Ascending aorta (tissue), 2 donors: ENCODE measurements at regions not wholly inside any gene's neighbourhood (a gene's known extent, or its start where the extent isn't known, plus 50 kb on each side); places are given as distances from the start of the nearest gene placed in this dataset.

ENCODE experiments used
- DNase-seq, 2 donors: peaks; one replicate each; pipeline ENCODE4 v3.0.0-alpha.2; 2019; ENCODE audit warnings: low spot score in 2 of 2
- H3K27ac ChIP-seq, 2 donors: fragments of 200-600 bp; sonication (generic); one replicate each; pipeline ENCODE4 v1.5.1; 2016 to 2017; ENCODE audit warnings: mild to moderate bottlenecking in 1 of 2
- H3K27me3 ChIP-seq: fragments of 200-600 bp; sonication (generic); one replicate; pipeline ENCODE4 v1.5.1; 2017
- H3K36me3 ChIP-seq, 2 donors: fragments of 200-600 bp; sonication (generic); one replicate each; pipeline ENCODE4 v1.5.1; 2016
- H3K4me1 ChIP-seq, 2 donors: fragments of 200-600 bp; sonication (generic); one replicate each; pipeline ENCODE4 v1.5.1; 2016 to 2017; ENCODE audit warnings: mild to moderate bottlenecking in 1 of 2
- H3K4me3 ChIP-seq, 2 donors: fragments of 200-600 bp; sonication (generic); one replicate each; pipeline ENCODE4 v1.5.1; 2016 to 2017; ENCODE audit warnings: mild to moderate bottlenecking in 1 of 2
- H3K9me3 ChIP-seq, 2 donors: fragments of 200-600 bp; sonication (generic); one replicate each; pipeline ENCODE4 v1.5.1; 2016
- CTCF ChIP-seq, 3 experiments: fragments of 200-600 bp in 2 of 3; fragments of 450-650 bp in 1 of 3; sonication (generic) in 2 of 3; IDR thresholded peaks; one replicate each; pipeline ENCODE4 v1.5.1; 2016 to 2019; ENCODE audit warnings: antibody characterized with exemption in 3 of 3, mild to moderate bottlenecking in 1 of 3, moderate library complexity in 1 of 3
- intact Hi-C: fragments of 100-400 bp; cut with DNase I; formaldehyde crosslinking; loops from one replicate; pipeline ENCODE4 v1.15.1; 2023

- Histone ChIP-seq H3K36me3 (no peaks in the 10 kb centered on the region), H3K4me1 (no peaks in the 10 kb centered on the region), H3K9me3 (no peaks in the 10 kb centered on the region), H3K27me3 (no peaks in the 10 kb centered on the region), H3K4me3 (no peak overlapping the region), H3K27ac (no peak overlapping the region)
- intact Hi-C loops = no loop called here
- no peak for TF ChIP-seq CTCF (IDR thresholded peaks at IDR 0.05)
- DNase-seq = no peak
Observed at GRCh38 chr4:107546638-107547037, 173.4 kb downstream of the PAPSS1 start.

DNA sequence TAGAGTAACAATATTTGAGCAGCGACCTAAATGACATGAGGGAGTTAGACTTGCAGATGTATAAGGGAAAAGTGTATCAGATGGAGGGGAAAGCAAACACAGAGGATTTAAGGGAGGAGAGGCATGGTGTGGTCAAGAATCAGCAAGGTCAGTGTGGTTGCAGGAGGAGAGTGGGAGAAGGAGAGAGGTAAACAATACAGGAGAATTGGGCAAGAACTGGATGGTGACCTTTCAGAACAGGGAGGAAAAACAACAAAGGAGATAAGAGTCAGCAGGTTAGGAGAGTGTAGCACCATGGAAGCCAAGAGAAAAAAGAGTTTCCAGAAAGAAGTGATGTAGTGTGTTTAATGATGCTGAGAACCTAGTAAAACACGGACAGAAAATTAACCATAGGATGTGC lies 178.5 kb downstream of the PAPSS1 start:
- Histone ChIP-seq H3K27ac (no peak overlapping the region), H3K4me3 (no peak overlapping the region), H3K9me3 (no peaks in the 10 kb centered on the region), H3K27me3 (no peaks in the 10 kb centered on the region), H3K4me1 (no peaks in the 10 kb centered on the region), H3K36me3 (no peaks in the 10 kb centered on the region)
- no peak for TF ChIP-seq CTCF (IDR thresholded peaks at IDR 0.05)
- DNase-seq = no peak
- intact Hi-C loops = no loop called here

DNA sequence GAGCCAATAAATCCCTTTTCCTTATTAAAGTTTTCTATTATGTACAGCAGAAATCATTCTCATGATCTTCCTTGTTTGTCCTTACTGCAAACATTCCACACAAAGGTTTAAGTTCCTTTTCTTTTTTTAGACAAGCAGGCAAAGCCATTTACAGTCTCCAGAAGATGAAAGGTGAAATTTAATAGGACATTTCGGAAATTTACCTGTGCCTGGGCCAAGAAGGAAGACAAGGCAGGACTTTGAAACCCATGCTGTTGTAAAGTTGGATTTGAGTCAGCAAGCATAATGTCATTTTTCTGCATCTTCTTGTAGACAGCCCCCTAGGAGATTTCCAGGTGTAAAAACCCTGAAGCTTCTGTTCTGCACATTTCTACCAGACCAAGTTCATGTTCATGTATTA lies 188.1 kb downstream of the PAPSS1 start:
- no peak for TF ChIP-seq CTCF (IDR thresholded peaks at IDR 0.05)
- Histone ChIP-seq H3K4me3 (no peak overlapping the region), H3K27me3 (no peaks in the 10 kb centered on the region), H3K27ac (no peak overlapping the region), H3K36me3 (no peaks in the 10 kb centered on the region), H3K4me1 (no peaks in the 10 kb centered on the region), H3K9me3 (no peaks in the 10 kb centered on the region)
- DNase-seq = no peak
- intact Hi-C loops = no loop called here

GRCh38 chr4:107520368-107520767 lies 199.7 kb downstream of the PAPSS1 start:
- no peaks in the 10 kb centered on the region for H3K4me1 ChIP-seq
- H3K4me3 ChIP-seq = no peak overlapping the region
- DNase-seq = no peak
- no peaks in the 10 kb centered on the region for H3K27me3 ChIP-seq
- TF ChIP-seq CTCF (IDR thresholded peaks at IDR 0.05) = no peak
- no peaks in the 10 kb centered on the region for H3K36me3 ChIP-seq
- intact Hi-C loops = no loop called here
- H3K9me3 ChIP-seq = peaks cover 0 to 3% of the 10 kb centered on the region in 2 donors
- no peak overlapping the region for H3K27ac ChIP-seq

- H3K4me1 ChIP-seq = no peaks in the 10 kb centered on the region
- no peaks in the 10 kb centered on the region for H3K27me3 ChIP-seq
- TF ChIP-seq CTCF (IDR thresholded peaks at IDR 0.05) = peak in 1 of 3 experiments; percentile 35
- H3K27ac ChIP-seq = no peak overlapping the region
- DNase-seq = no peak
- no peak overlapping the region for H3K4me3 ChIP-seq
- intact Hi-C loops = loop anchor here (10.0 kb wide), 1 partner anchor 484 kb away; the partner anchor contains the start of gene DKK2
- H3K9me3 ChIP-seq = peaks cover 0 to 3% of the 10 kb centered on the region in 2 donors
- H3K36me3 ChIP-seq = no peaks in the 10 kb centered on the region
Observed at GRCh38 chr4:107519053-107519452, 201.0 kb downstream of the PAPSS1 start.

- Histone ChIP-seq H3K4me3 (no peak overlapping the region), H3K27ac (no peak overlapping the region), H3K36me3 (no peaks in the 10 kb centered on the region), H3K4me1 (no peaks in the 10 kb centered on the region), H3K9me3 (peaks cover 0 to 3% of the 10 kb centered on the region in 2 donors), H3K27me3 (no peaks in the 10 kb centered on the region)
- DNase-seq = no peak
- TF ChIP-seq CTCF (IDR thresholded peaks at IDR 0.05) = no peak
- intact Hi-C loops = loop anchor here (10.0 kb wide), 1 partner anchor 483 kb away; the partner anchor contains the start of gene DKK2
Observed at GRCh38 chr4:107518076-107518475, 202.0 kb downstream of the PAPSS1 start.
